Activated CD8-positive, alpha-beta T cell treated with anti-CD3 and anti-CD28 coated beads for 36 hours (primary cell): ENCODE measurements at regions not wholly inside any gene's neighbourhood (a gene's known extent, or its start where the extent isn't known, plus 50 kb on each side); places are given as distances from the start of the nearest gene placed in this dataset.

ENCODE experiments used
- ATAC-seq: fragments of 200-7000 bp; cut with Tn5 transposase; one replicate; pipeline ENCODE4 v1.10.0; 2021; ENCODE audit warnings: mild to moderate bottlenecking, moderate library complexity
- CTCF ChIA-PET: fragments of 350-600 bp; sonication (Branson Sonifier 250); formaldehyde crosslinking; loops from one replicate; lab custom pipeline; 2021; ENCODE audit warnings: antibody characterized with exemption; lab: Charles Lee
- POLR2A ChIA-PET: fragments of 350-600 bp; sonication (Branson Sonifier 250); formaldehyde crosslinking; loops from one replicate; lab custom pipeline; 2021; ENCODE audit warnings: antibody characterized with exemption; lab: Charles Lee
- DNase-seq: peaks from one replicate; pipeline ENCODE4 v3.0.0-alpha.2; 2020
- H3K27ac Mint-ChIP-seq: one replicate; pipeline ENCODE4 v1.8.0; 2021; ENCODE audit warnings: mild to moderate bottlenecking, mixed read lengths
- H3K27me3 Mint-ChIP-seq: one replicate; pipeline ENCODE4 v1.8.0; 2021; ENCODE audit warnings: mixed read lengths
- H3K36me3 Mint-ChIP-seq: one replicate; pipeline ENCODE4 v1.8.0; 2021; ENCODE audit warnings: low read depth, mixed read lengths
- H3K4me1 Mint-ChIP-seq: one replicate; pipeline ENCODE4 v1.8.0; 2021; ENCODE audit warnings: low read depth, mixed read lengths
- H3K4me3 Mint-ChIP-seq: one replicate; pipeline ENCODE4 v1.8.0; 2021; ENCODE audit warnings: mild to moderate bottlenecking, moderate library complexity, mixed read lengths
- H3K9me3 Mint-ChIP-seq: one replicate; pipeline ENCODE4 v1.8.0; 2021; ENCODE audit warnings: mixed read lengths
- CTCF ChIP-seq: fragments of 200-600 bp; IDR thresholded peaks from one replicate; pipeline ENCODE4 v1.8.0; 2022; ENCODE audit warnings: antibody characterized with exemption, mild to moderate bottlenecking
- intact Hi-C: fragments of 100-400 bp; cut with micrococcal nuclease; formaldehyde crosslinking; loops from one replicate; pipeline ENCODE4 v1.10.0; 2022

- ATAC-seq (no peak), DNase-seq (no peak)
- H3K9me3 Mint-ChIP-seq = no peaks in the 10 kb centered on the region
- H3K27ac Mint-ChIP-seq = no peak overlapping the region
- TF ChIP-seq CTCF = no peak
- no peak overlapping the region for H3K4me3 Mint-ChIP-seq
- H3K27me3 Mint-ChIP-seq = peaks cover 3% of the 10 kb centered on the region
- ChIA-PET CTCF (no interaction called here), POLR2A (no interaction called here)
- no peaks in the 10 kb centered on the region for H3K36me3 Mint-ChIP-seq
- H3K4me1 Mint-ChIP-seq = no peaks in the 10 kb centered on the region
- intact Hi-C loops = no loop called here
Observed at GRCh38 chr7:135822376-135822775, 73.8 kb upstream of the FAM180A start.

GRCh38 chr7:135817583-135817982, 69.0 kb upstream of the FAM180A start:
- ChIA-PET POLR2A (no interaction called here), CTCF (no interaction called here)
- intact Hi-C loops = no loop called here
- ATAC-seq = no peak
- H3K4me3 Mint-ChIP-seq = no peak overlapping the region
- no peak for DNase-seq
- H3K27ac Mint-ChIP-seq = no peak overlapping the region
- no peaks in the 10 kb centered on the region for H3K4me1 Mint-ChIP-seq
- H3K9me3 Mint-ChIP-seq = no peaks in the 10 kb centered on the region
- H3K27me3 Mint-ChIP-seq = peaks cover 2% of the 10 kb centered on the region
- TF ChIP-seq CTCF = no peak
- H3K36me3 Mint-ChIP-seq = no peaks in the 10 kb centered on the region

GRCh38 chr7:135815033-135815432, 66.4 kb upstream of the FAM180A start:
- Mint-ChIP-seq H3K36me3 (no peaks in the 10 kb centered on the region), H3K4me1 (no peaks in the 10 kb centered on the region), H3K4me3 (no peak overlapping the region), H3K27ac (no peak overlapping the region), H3K9me3 (no peaks in the 10 kb centered on the region), H3K27me3 (peaks cover 3% of the 10 kb centered on the region)
- DNase-seq (no peak), ATAC-seq (no peak)
- intact Hi-C loops = no loop called here
- CTCF ChIA-PET = interaction anchor here (1.1 to 1.3 kb wide), 2 partner anchors 14 to 535 kb away, joined by 3 to 5 read pairs; no protein-coding TSS in a partner anchor
- POLR2A ChIA-PET = no interaction called here
- no peak for TF ChIP-seq CTCF

GRCh38 chr7:135812148-135812547, 63.5 kb upstream of the FAM180A start:
- CTCF ChIA-PET = interaction anchor here (0.7 kb wide), 1 partner anchor 10 kb away, joined by 3 read pairs; no protein-coding TSS in a partner anchor
- peaks cover 3% of the 10 kb centered on the region for H3K27me3 Mint-ChIP-seq
- no peaks in the 10 kb centered on the region for H3K9me3 Mint-ChIP-seq
- no peaks in the 10 kb centered on the region for H3K36me3 Mint-ChIP-seq
- DNase-seq (no peak), ATAC-seq (no peak)
- intact Hi-C loops = no loop called here
- no peak overlapping the region for H3K27ac Mint-ChIP-seq
- TF ChIP-seq CTCF = no peak
- no peak overlapping the region for H3K4me3 Mint-ChIP-seq
- POLR2A ChIA-PET = no interaction called here
- no peaks in the 10 kb centered on the region for H3K4me1 Mint-ChIP-seq

- Mint-ChIP-seq H3K9me3 (no peaks in the 10 kb centered on the region), H3K27me3 (peaks cover 3% of the 10 kb centered on the region), H3K4me1 (no peaks in the 10 kb centered on the region), H3K4me3 (no peak overlapping the region), H3K27ac (no peak overlapping the region), H3K36me3 (no peaks in the 10 kb centered on the region)
- POLR2A ChIA-PET = no interaction called here
- no peak for TF ChIP-seq CTCF
- CTCF ChIA-PET = interaction anchor here (0.7 kb wide), 1 partner anchor 10 kb away, joined by 3 read pairs; no protein-coding TSS in a partner anchor
- intact Hi-C loops = no loop called here
- DNase-seq = no peak
- no peak for ATAC-seq
Observed at GRCh38 chr7:135811506-135811905, 62.9 kb upstream of the FAM180A start.
